ENCODE measurements at regions not wholly inside any gene's neighbourhood (a gene's known extent, or its start where the extent isn't known, plus 50 kb on each side); places are given as distances from the start of the nearest gene placed in this dataset.

DNA sequence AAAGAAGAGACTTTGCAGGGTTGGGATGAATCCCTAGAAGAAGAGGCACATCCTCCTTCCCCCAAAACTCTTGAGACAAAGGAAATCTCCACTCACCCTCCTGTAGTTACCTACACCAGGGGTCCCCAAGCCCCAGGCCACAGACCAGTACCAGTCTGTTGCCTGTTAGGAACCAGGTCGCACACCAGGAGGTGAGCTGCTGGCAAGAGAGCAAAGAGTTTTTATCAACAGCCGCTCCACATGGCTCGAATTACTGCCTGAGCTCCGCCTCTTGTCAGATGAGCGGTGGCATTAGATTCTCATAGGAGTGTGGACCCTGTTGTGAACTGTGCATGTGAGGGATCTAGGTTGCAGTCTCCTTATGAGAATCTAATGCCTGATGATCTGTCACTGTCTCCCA lies 98.9 kb downstream of the CCT6B start:
- TF ChIP-seq POLR2A (IDR thresholded peaks at IDR 0.05) = no peak
- TF ChIP-seq, protein P1, sequence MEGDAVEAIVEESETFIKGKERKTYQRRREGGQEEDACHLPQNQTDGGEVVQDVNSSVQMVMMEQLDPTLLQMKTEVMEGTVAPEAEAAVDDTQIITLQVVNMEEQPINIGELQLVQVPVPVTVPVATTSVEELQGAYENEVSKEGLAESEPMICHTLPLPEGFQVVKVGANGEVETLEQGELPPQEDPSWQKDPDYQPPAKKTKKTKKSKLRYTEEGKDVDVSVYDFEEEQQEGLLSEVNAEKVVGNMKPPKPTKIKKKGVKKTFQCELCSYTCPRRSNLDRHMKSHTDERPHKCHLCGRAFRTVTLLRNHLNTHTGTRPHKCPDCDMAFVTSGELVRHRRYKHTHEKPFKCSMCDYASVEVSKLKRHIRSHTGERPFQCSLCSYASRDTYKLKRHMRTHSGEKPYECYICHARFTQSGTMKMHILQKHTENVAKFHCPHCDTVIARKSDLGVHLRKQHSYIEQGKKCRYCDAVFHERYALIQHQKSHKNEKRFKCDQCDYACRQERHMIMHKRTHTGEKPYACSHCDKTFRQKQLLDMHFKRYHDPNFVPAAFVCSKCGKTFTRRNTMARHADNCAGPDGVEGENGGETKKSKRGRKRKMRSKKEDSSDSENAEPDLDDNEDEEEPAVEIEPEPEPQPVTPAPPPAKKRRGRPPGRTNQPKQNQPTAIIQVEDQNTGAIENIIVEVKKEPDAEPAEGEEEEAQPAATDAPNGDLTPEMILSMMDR (IDR thresholded peaks at IDR 0.05) = no peak
- Histone ChIP-seq H3K4me3 (no peak overlapping the region), H3K9me3 (no peaks in the 10 kb centered on the region), H3K27me3 (peaks cover 0 to 10% (median 0%) of the 10 kb centered on the region in 9 donors), H3K27ac (no peak overlapping the region), H3K36me3 (no peaks in the 10 kb centered on the region), H3K4me1 (no peaks in the 10 kb centered on the region)
- DNase-seq (no peak), ATAC-seq (no peak)
- intact Hi-C loops (cut with DNase I) = loop anchor here in 1 of 10 donors (10.0 kb wide), 1 partner anchor 188 kb away; no protein-coding TSS in a partner anchor
- 60 to 66% (median 64%) methylated on average over 5 of the region's 5 CpGs for WGBS, 4 donors

DNA sequence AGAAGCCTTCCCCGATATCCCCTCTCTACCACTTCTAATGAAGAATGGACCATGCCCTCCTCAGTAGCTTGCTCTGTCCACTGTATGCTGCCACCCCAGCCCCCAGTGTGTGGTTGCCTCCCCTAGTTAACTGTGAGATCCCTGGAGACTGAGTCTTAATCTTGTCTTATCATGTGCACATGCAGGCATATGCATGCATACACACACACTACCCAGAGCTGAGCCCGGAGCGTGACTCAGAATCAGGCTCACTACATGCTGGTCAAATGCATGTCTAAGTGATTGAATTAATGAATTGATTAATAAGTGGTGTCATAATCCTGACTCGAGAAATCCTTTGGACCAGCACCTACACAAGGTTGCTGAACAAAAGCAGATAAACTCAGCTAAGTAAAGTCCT lies 99.4 kb downstream of the CCT6B start:
- no peak for TF ChIP-seq POLR2A (IDR thresholded peaks at IDR 0.05)
- TF ChIP-seq, protein P1 (IDR thresholded peaks at IDR 0.05) = no peak
- no peak for DNase-seq
- WGBS, 4 donors = 81 to 89% (median 89%) methylated on average over 4 of the region's 4 CpGs
- intact Hi-C loops (cut with DNase I) = loop anchor here in 1 of 10 donors (10.0 kb wide), 1 partner anchor 187 kb away; no protein-coding TSS in a partner anchor
- Histone ChIP-seq H3K4me1 (no peaks in the 10 kb centered on the region), H3K27me3 (peaks cover 0 to 10% (median 0%) of the 10 kb centered on the region in 9 donors), H3K4me3 (no peak overlapping the region), H3K9me3 (no peaks in the 10 kb centered on the region), H3K36me3 (no peaks in the 10 kb centered on the region), H3K27ac (no peak overlapping the region)
- ATAC-seq = no peak

- no peak for TF ChIP-seq POLR2A (IDR thresholded peaks at IDR 0.05)
- TF ChIP-seq, protein P1 (IDR thresholded peaks at IDR 0.05) = no peak
- ATAC-seq (no peak), DNase-seq (no peak)
- no peak overlapping the region for H3K4me3 ChIP-seq
- H3K9me3 ChIP-seq = no peaks in the 10 kb centered on the region
- intact Hi-C loops (cut with DNase I) = loop anchor here in 1 of 10 donors (10.0 kb wide), 1 partner anchor 185 kb away; no protein-coding TSS in a partner anchor
- 62 to 74% (median 70%) methylated on average over 5 of the region's 5 CpGs for WGBS, 4 donors
- H3K27ac ChIP-seq = no peak overlapping the region
- H3K36me3 ChIP-seq = no peaks in the 10 kb centered on the region
- peaks cover 0 to 10% (median 0%) of the 10 kb centered on the region in 9 donors for H3K27me3 ChIP-seq
- H3K4me1 ChIP-seq = no peaks in the 10 kb centered on the region
Measured at GRCh38 chr17:34859652-34860051, 101.6 kb downstream of the CCT6B start.

GRCh38 chr17:34858591-34859565 lies 102.4 kb downstream of the CCT6B start:
- WGBS, 4 donors = 44 to 53% (median 50%) methylated on average over 10 of the region's 10 CpGs
- intact Hi-C loops (cut with DNase I) = no loop called here
- H3K4me1 ChIP-seq = peaks cover 0 to 4% (median 0%) of the 10 kb centered on the region in 12 donors
- TF ChIP-seq POLR2A (IDR thresholded peaks at IDR 0.05) = no peak
- TF ChIP-seq, protein P1 (IDR thresholded peaks at IDR 0.05) = no peak
- no peaks in the 10 kb centered on the region for H3K36me3 ChIP-seq
- ATAC-seq (no peak), DNase-seq (no peak)
- no peak overlapping the region for H3K27ac ChIP-seq
- no peaks in the 10 kb centered on the region for H3K9me3 ChIP-seq
- peaks cover 0 to 10% (median 0%) of the 10 kb centered on the region in 9 donors for H3K27me3 ChIP-seq
- H3K4me3 ChIP-seq = no peak overlapping the region
